ENCODE measurements at regions not wholly inside any gene's neighbourhood (a gene's known extent, or its start where the extent isn't known, plus 50 kb on each side); places are given as distances from the start of the nearest gene placed in this dataset.

GRCh38 chr12:93199831-93200236 is 177.9 kb upstream of the NUDT4 start:
- ATAC-seq (no peak), DNase-seq (no peak)
- POLR2A ChIA-PET (ENCODE audit: unreplicated experiment), result no interaction called here
- Histone ChIP-seq H4K20me1 (ENCODE audit: low read length) (no peaks in the 10 kb centered on the region), H3K36me3 (ENCODE audit: low read depth, low read length) (no peaks in the 10 kb centered on the region), H3K27me3 (ENCODE audit: low read length) (no peaks in the 10 kb centered on the region), H3K79me2 (ENCODE audit: low read length) (no peaks in the 10 kb centered on the region), H3K4me2 (ENCODE audit: low read length) (no peak overlapping the region), H3K4me1 (ENCODE audit: insufficient read depth, low read length) (peaks cover 22% of the 10 kb centered on the region), H3K9me3 (ENCODE audit: low read length) (no peaks in the 10 kb centered on the region), H3K9ac (ENCODE audit: low read length) (no peak overlapping the region), H3K4me3 (ENCODE audit: low read length) (no peak overlapping the region), H2AFZ (ENCODE audit: low read length) (no peak overlapping the region), H3K27ac (ENCODE audit: low read length) (no peak overlapping the region), H3F3A (ENCODE audit: low read length, unreplicated experiment) (no peaks in the 10 kb centered on the region), H3K9me2 (replicated peaks; ENCODE audit: low read length) (0 out of 2 replicates have a peak, but pooled peaks cover 3% of the 10 kb centered on the region)
- CTCF ChIA-PET, result no interaction called here
- BruUV-seq (replicated peaks), result no TSS peak
- intact Hi-C loops (cut with micrococcal nuclease), result no loop called here
- TF ChIP-seq CTCF (conservative IDR thresholded peaks at IDR 0.05; ENCODE audit: low read depth, low read length) (no peak), EZH2 (IDR thresholded peaks at IDR 0.05; ENCODE audit: low read length, unreplicated experiment) (no peak), EZH2phosphoT487 (IDR thresholded peaks at IDR 0.05; ENCODE audit: borderline replicate concordance, low read length) (no peak)

- peaks cover 22% of the 10 kb centered on the region for H3K4me1 ChIP-seq (ENCODE audit: insufficient read depth, low read length)
- no peaks in the 10 kb centered on the region for H3K36me3 ChIP-seq (ENCODE audit: low read depth, low read length)
- POLR2A ChIA-PET (ENCODE audit: unreplicated experiment), result no interaction called here
- CTCF ChIA-PET, result no interaction called here
- H2AFZ ChIP-seq (ENCODE audit: low read length), result no peak overlapping the region
- H3K9ac ChIP-seq (ENCODE audit: low read length), result no peak overlapping the region
- no peak for TF ChIP-seq EZH2 (IDR thresholded peaks at IDR 0.05; ENCODE audit: low read length, unreplicated experiment)
- TF ChIP-seq EZH2phosphoT487 (IDR thresholded peaks at IDR 0.05; ENCODE audit: borderline replicate concordance, low read length), result no peak
- no peak for TF ChIP-seq CTCF (conservative IDR thresholded peaks at IDR 0.05; ENCODE audit: low read depth, low read length)
- H3K27ac ChIP-seq (ENCODE audit: low read length), result no peak overlapping the region
- no peak overlapping the region for H3K4me2 ChIP-seq (ENCODE audit: low read length)
- H4K20me1 ChIP-seq (ENCODE audit: low read length), result no peaks in the 10 kb centered on the region
- no TSS peak for BruUV-seq (replicated peaks)
- ATAC-seq, result no peak
- no peaks in the 10 kb centered on the region for H3K9me3 ChIP-seq (ENCODE audit: low read length)
- DNase-seq, result no peak
- 0 out of 2 replicates have a peak, but pooled peaks cover 3% of the 10 kb centered on the region for H3K9me2 ChIP-seq (replicated peaks; ENCODE audit: low read length)
- H3F3A ChIP-seq (ENCODE audit: low read length, unreplicated experiment), result no peaks in the 10 kb centered on the region
- no peaks in the 10 kb centered on the region for H3K79me2 ChIP-seq (ENCODE audit: low read length)
- H3K4me3 ChIP-seq (ENCODE audit: low read length), result no peak overlapping the region
- intact Hi-C loops (cut with micrococcal nuclease), result no loop called here
- no peaks in the 10 kb centered on the region for H3K27me3 ChIP-seq (ENCODE audit: low read length)
Measured at GRCh38 chr12:93200291-93200917, 177.3 kb upstream of the NUDT4 start.

- no peak overlapping the region for H3K9ac ChIP-seq (ENCODE audit: low read length)
- H3K4me1 ChIP-seq (ENCODE audit: insufficient read depth, low read length), result peaks cover 20% of the 10 kb centered on the region
- no TSS peak for BruUV-seq (replicated peaks)
- no peaks in the 10 kb centered on the region for H3K27me3 ChIP-seq (ENCODE audit: low read length)
- ChIA-PET POLR2A (ENCODE audit: unreplicated experiment) (no interaction called here), CTCF (no interaction called here)
- intact Hi-C loops (cut with micrococcal nuclease), result no loop called here
- no peaks in the 10 kb centered on the region for H3K79me2 ChIP-seq (ENCODE audit: low read length)
- no peaks in the 10 kb centered on the region for H3K9me3 ChIP-seq (ENCODE audit: low read length)
- ATAC-seq (no peak), DNase-seq (no peak)
- no peak overlapping the region for H3K4me2 ChIP-seq (ENCODE audit: low read length)
- no peak overlapping the region for H3K27ac ChIP-seq (ENCODE audit: low read length)
- H4K20me1 ChIP-seq (ENCODE audit: low read length), result no peaks in the 10 kb centered on the region
- H3K4me3 ChIP-seq (ENCODE audit: low read length), result no peak overlapping the region
- H3K9me2 ChIP-seq (replicated peaks; ENCODE audit: low read length), result 0 out of 2 replicates have a peak, but pooled peaks cover 3% of the 10 kb centered on the region
- no peak overlapping the region for H2AFZ ChIP-seq (ENCODE audit: low read length)
- H3K36me3 ChIP-seq (ENCODE audit: low read depth, low read length), result no peaks in the 10 kb centered on the region
- no peaks in the 10 kb centered on the region for H3F3A ChIP-seq (ENCODE audit: low read length, unreplicated experiment)
- no peak for TF ChIP-seq EZH2phosphoT487 (IDR thresholded peaks at IDR 0.05; ENCODE audit: borderline replicate concordance, low read length)
- no peak for TF ChIP-seq CTCF (conservative IDR thresholded peaks at IDR 0.05; ENCODE audit: low read depth, low read length)
- TF ChIP-seq EZH2 (IDR thresholded peaks at IDR 0.05; ENCODE audit: low read length, unreplicated experiment), result no peak
Measured at GRCh38 chr12:93201990-93202389, 175.7 kb upstream of the NUDT4 start.

Data from PC-3 (cell line).